K562 (cell line): ENCODE measurements at regions not wholly inside any gene's neighbourhood (a gene's known extent, or its start where the extent isn't known, plus 50 kb on each side); places are given as distances from the start of the nearest gene placed in this dataset.
A peak's percentile ranks its signal among the peaks of the same experiment; 100 is the strongest.

Source experiments
- DNMT1 ChIP-seq: fragments of 450-650 bp; IDR thresholded peaks from 2 replicates; pipeline ENCODE4 v1.6.1; 2016; ENCODE audit warnings: antibody characterized with exemption, mild to moderate bottlenecking
- TCF7L2 ChIP-seq: fragments of 150-350 bp; IDR thresholded peaks from 2 replicates; pipeline ENCODE4 v1.6.1; 2016; ENCODE audit warnings: low read depth, mild to moderate bottlenecking, low read length, moderate library complexity
- THRAP3 ChIP-seq: fragments of 450-650 bp; IDR thresholded peaks from 2 replicates; pipeline ENCODE4 v1.6.1; 2016; ENCODE audit warnings: mild to moderate bottlenecking, inconsistent platforms, borderline replicate concordance
- TF ChIP-seq, protein P1 (sequence below): fragments of 450-650 bp; IDR thresholded peaks from 2 replicates; pipeline ENCODE4 v1.6.1; 2016; ENCODE audit warnings: mild to moderate bottlenecking, moderate library complexity

DNA sequence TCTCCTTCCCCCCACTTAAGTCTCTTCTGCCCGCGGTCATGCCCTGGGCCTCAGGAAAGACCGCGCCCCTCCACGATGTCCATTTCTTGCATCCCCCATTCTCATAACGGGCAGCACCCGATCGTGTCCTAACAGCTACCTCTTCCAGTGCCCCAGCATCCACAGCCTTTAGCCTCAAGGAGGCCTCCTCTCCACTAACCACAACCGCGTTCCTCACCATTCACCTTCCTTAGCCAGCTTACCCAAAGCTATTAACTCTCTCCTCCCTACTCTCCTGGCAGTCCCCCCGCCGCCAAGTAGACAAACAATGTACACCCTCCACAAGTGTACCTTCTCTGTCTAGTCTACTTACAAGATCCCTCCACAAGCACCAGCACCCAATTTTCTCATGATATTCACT lies 58.6 kb upstream of the PAGE5 start (continued):
- TF ChIP-seq, protein P1, sequence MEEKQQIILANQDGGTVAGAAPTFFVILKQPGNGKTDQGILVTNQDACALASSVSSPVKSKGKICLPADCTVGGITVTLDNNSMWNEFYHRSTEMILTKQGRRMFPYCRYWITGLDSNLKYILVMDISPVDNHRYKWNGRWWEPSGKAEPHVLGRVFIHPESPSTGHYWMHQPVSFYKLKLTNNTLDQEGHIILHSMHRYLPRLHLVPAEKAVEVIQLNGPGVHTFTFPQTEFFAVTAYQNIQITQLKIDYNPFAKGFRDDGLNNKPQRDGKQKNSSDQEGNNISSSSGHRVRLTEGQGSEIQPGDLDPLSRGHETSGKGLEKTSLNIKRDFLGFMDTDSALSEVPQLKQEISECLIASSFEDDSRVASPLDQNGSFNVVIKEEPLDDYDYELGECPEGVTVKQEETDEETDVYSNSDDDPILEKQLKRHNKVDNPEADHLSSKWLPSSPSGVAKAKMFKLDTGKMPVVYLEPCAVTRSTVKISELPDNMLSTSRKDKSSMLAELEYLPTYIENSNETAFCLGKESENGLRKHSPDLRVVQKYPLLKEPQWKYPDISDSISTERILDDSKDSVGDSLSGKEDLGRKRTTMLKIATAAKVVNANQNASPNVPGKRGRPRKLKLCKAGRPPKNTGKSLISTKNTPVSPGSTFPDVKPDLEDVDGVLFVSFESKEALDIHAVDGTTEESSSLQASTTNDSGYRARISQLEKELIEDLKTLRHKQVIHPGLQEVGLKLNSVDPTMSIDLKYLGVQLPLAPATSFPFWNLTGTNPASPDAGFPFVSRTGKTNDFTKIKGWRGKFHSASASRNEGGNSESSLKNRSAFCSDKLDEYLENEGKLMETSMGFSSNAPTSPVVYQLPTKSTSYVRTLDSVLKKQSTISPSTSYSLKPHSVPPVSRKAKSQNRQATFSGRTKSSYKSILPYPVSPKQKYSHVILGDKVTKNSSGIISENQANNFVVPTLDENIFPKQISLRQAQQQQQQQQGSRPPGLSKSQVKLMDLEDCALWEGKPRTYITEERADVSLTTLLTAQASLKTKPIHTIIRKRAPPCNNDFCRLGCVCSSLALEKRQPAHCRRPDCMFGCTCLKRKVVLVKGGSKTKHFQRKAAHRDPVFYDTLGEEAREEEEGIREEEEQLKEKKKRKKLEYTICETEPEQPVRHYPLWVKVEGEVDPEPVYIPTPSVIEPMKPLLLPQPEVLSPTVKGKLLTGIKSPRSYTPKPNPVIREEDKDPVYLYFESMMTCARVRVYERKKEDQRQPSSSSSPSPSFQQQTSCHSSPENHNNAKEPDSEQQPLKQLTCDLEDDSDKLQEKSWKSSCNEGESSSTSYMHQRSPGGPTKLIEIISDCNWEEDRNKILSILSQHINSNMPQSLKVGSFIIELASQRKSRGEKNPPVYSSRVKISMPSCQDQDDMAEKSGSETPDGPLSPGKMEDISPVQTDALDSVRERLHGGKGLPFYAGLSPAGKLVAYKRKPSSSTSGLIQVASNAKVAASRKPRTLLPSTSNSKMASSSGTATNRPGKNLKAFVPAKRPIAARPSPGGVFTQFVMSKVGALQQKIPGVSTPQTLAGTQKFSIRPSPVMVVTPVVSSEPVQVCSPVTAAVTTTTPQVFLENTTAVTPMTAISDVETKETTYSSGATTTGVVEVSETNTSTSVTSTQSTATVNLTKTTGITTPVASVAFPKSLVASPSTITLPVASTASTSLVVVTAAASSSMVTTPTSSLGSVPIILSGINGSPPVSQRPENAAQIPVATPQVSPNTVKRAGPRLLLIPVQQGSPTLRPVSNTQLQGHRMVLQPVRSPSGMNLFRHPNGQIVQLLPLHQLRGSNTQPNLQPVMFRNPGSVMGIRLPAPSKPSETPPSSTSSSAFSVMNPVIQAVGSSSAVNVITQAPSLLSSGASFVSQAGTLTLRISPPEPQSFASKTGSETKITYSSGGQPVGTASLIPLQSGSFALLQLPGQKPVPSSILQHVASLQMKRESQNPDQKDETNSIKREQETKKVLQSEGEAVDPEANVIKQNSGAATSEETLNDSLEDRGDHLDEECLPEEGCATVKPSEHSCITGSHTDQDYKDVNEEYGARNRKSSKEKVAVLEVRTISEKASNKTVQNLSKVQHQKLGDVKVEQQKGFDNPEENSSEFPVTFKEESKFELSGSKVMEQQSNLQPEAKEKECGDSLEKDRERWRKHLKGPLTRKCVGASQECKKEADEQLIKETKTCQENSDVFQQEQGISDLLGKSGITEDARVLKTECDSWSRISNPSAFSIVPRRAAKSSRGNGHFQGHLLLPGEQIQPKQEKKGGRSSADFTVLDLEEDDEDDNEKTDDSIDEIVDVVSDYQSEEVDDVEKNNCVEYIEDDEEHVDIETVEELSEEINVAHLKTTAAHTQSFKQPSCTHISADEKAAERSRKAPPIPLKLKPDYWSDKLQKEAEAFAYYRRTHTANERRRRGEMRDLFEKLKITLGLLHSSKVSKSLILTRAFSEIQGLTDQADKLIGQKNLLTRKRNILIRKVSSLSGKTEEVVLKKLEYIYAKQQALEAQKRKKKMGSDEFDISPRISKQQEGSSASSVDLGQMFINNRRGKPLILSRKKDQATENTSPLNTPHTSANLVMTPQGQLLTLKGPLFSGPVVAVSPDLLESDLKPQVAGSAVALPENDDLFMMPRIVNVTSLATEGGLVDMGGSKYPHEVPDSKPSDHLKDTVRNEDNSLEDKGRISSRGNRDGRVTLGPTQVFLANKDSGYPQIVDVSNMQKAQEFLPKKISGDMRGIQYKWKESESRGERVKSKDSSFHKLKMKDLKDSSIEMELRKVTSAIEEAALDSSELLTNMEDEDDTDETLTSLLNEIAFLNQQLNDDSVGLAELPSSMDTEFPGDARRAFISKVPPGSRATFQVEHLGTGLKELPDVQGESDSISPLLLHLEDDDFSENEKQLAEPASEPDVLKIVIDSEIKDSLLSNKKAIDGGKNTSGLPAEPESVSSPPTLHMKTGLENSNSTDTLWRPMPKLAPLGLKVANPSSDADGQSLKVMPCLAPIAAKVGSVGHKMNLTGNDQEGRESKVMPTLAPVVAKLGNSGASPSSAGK = 0 out of 2 replicates have a peak, but pooled peaks have one; percentile 10
- TF ChIP-seq DNMT1 (no peak), THRAP3 (no peak), TCF7L2 (no peak)
- TF ChIP-seq, all 486 proteins: peak for 2
